Neural cell (in vitro differentiated cells): ENCODE measurements at regions not wholly inside any gene's neighbourhood (a gene's known extent, or its start where the extent isn't known, plus 50 kb on each side); places are given as distances from the start of the nearest gene placed in this dataset.

Experiments
- H2AFZ ChIP-seq: fragments of 200-600, 300-800 bp; sonication (generic), shearing (Covaris generic); 2 replicates; pipeline ENCODE4 v1.6.0; 2014; ENCODE audit warnings: low read depth, mild to moderate bottlenecking, antibody characterized with exemption, low read length, moderate library complexity
- H3F3A ChIP-seq: fragments of 200-600 bp; shearing (Covaris generic); 2 replicates; pipeline ENCODE4 v1.6.1; 2016; ENCODE audit warnings: mild to moderate bottlenecking, moderate library complexity, mixed read lengths, antibody characterized with exemption, low read length; ENCODE audit not compliant: insufficient read depth, poor library complexity, severe bottlenecking
- H3K27ac ChIP-seq: fragments of 200-600, 300-800 bp; sonication (generic), shearing (Covaris generic); 2 replicates; pipeline ENCODE4 v1.5.1; 2014; ENCODE audit warnings: mild to moderate bottlenecking, low read length, moderate library complexity
- H3K27me3 ChIP-seq: fragments of 300-800, 200-600 bp; sonication (generic), shearing (Covaris generic); 2 replicates; pipeline ENCODE4 v1.6.0; 2014; ENCODE audit warnings: mild to moderate bottlenecking, low read depth, low read length, moderate library complexity; ENCODE audit not compliant: insufficient read depth
- H3K36me3 ChIP-seq: fragments of 300-800, 200-600 bp; sonication (generic), shearing (Covaris generic); 2 replicates; pipeline ENCODE4 v1.5.1; 2014; ENCODE audit warnings: mild to moderate bottlenecking, antibody characterized with exemption, low read length, moderate library complexity; ENCODE audit not compliant: insufficient read depth
- H3K4me2 ChIP-seq: fragments of 300-800, 200-600 bp; sonication (generic), shearing (Covaris generic); 2 replicates; pipeline ENCODE4 v1.6.0; 2014; ENCODE audit warnings: mild to moderate bottlenecking, low read length
- H3K4me3 ChIP-seq: fragments of 300-800, 200-600 bp; sonication (generic), shearing (Covaris generic); 2 replicates; pipeline ENCODE4 v1.5.1; 2014; ENCODE audit warnings: mild to moderate bottlenecking, low read length, moderate library complexity
- H3K79me2 ChIP-seq: fragments of 200-600 bp; shearing (Covaris generic); replicated peaks from 2 replicates; pipeline ENCODE4 v1.6.0; 2014; ENCODE audit warnings: mild to moderate bottlenecking, low read length, moderate library complexity; ENCODE audit not compliant: insufficient read depth
- H3K9ac ChIP-seq: fragments of 300-800, 200-600 bp; sonication (generic), shearing (Covaris generic); 2 replicates; pipeline ENCODE4 v1.6.1; 2016; ENCODE audit warnings: mild to moderate bottlenecking, low read length, mixed read lengths
- H3K9me2 ChIP-seq: fragments of 200-600 bp; shearing (Covaris generic); 2 replicates; pipeline ENCODE4 v1.6.1; 2016; ENCODE audit warnings: mild to moderate bottlenecking, low read length, mixed read lengths; ENCODE audit not compliant: insufficient read depth
- H3K9me3 ChIP-seq: fragments of 200-600, 300-800 bp; sonication (generic), shearing (Covaris generic); 2 replicates; pipeline ENCODE4 v1.6.1; 2016; ENCODE audit warnings: mild to moderate bottlenecking, mixed run types, low read length, moderate library complexity, mixed read lengths
- H4K20me1 ChIP-seq: fragments of 200-600 bp; shearing (Covaris generic); 2 replicates; pipeline ENCODE4 v1.6.1; 2016; ENCODE audit warnings: mild to moderate bottlenecking, mixed run types; ENCODE audit not compliant: insufficient read depth
- CTCF ChIP-seq: fragments of 450-650 bp; IDR thresholded peaks from 2 replicates; pipeline ENCODE4 v1.5.1; 2014; ENCODE audit warnings: antibody characterized with exemption, mild to moderate bottlenecking, moderate library complexity; ENCODE audit not compliant: poor library complexity, severe bottlenecking
- EP300 ChIP-seq: fragments of 450-650 bp; conservative IDR thresholded peaks from 2 replicates; pipeline ENCODE4 v1.6.1; 2014; ENCODE audit warnings: antibody characterized with exemption, mild to moderate bottlenecking, moderate library complexity; ENCODE audit not compliant: poor library complexity, severe bottlenecking
- EZH2 ChIP-seq: fragments of 200-600, 300-800 bp; shearing (Covaris generic), sonication (generic); IDR thresholded peaks from 2 replicates; pipeline ENCODE4 v1.6.1; 2014; ENCODE audit warnings: antibody characterized with exemption, low read length, borderline replicate concordance, mild to moderate bottlenecking; ENCODE audit not compliant: insufficient read depth, poor library complexity, severe bottlenecking
- MXI1 ChIP-seq: fragments of 450-650 bp; conservative IDR thresholded peaks from 2 replicates; pipeline ENCODE4 v1.6.1; 2014; ENCODE audit warnings: antibody characterized with exemption, mild to moderate bottlenecking; ENCODE audit not compliant: poor library complexity, severe bottlenecking
- POLR2AphosphoS5 ChIP-seq: IDR thresholded peaks from 2 replicates; pipeline ENCODE4 v1.6.1; 2012
- RAD21 ChIP-seq: fragments of 450-650 bp; conservative IDR thresholded peaks from 2 replicates; pipeline ENCODE4 v1.6.1; 2014; ENCODE audit warnings: antibody characterized with exemption, mild to moderate bottlenecking, moderate library complexity
- REST ChIP-seq: IDR thresholded peaks from 2 replicates; pipeline ENCODE4 v1.6.1; 2012; ENCODE audit warnings: borderline replicate concordance
- SMC3 ChIP-seq: fragments of 450-650 bp; conservative IDR thresholded peaks from 2 replicates; pipeline ENCODE4 v1.6.1; 2014; ENCODE audit warnings: antibody characterized with exemption, mild to moderate bottlenecking, moderate library complexity; ENCODE audit not compliant: poor library complexity
- TAF1 ChIP-seq: IDR thresholded peaks from 2 replicates; pipeline ENCODE4 v1.6.1; 2012; ENCODE audit warnings: low read depth

- Histone ChIP-seq H3K79me2 (no peaks in the 10 kb centered on the region), H3K27me3 (no peaks in the 10 kb centered on the region), H3K4me3 (no peak overlapping the region), H3K36me3 (no peaks in the 10 kb centered on the region), H2AFZ (no peak overlapping the region), H3F3A (no peaks in the 10 kb centered on the region), H3K9me3 (no peaks in the 10 kb centered on the region), H3K4me2 (no peak overlapping the region), H4K20me1 (no peaks in the 10 kb centered on the region), H3K9me2 (no peaks in the 10 kb centered on the region), H3K27ac (no peak overlapping the region), H3K9ac (no peak overlapping the region)
- no peak for TF ChIP-seq EP300
Observed at GRCh38 chr11:111186308-111186915, 59.1 kb upstream of the POU2AF2 start.

GRCh38 chr11:111185266-111185665 is 60.3 kb upstream of the POU2AF2 start:
- no peak overlapping the region for H3K9ac ChIP-seq
- no peak overlapping the region for H2AFZ ChIP-seq
- no peak overlapping the region for H3K27ac ChIP-seq
- no peaks in the 10 kb centered on the region for H3F3A ChIP-seq
- no peaks in the 10 kb centered on the region for H3K36me3 ChIP-seq
- no peaks in the 10 kb centered on the region for H3K79me2 ChIP-seq
- no peak overlapping the region for H3K4me2 ChIP-seq
- H3K9me3 ChIP-seq: no peaks in the 10 kb centered on the region
- H3K4me3 ChIP-seq: no peak overlapping the region
- no peaks in the 10 kb centered on the region for H4K20me1 ChIP-seq
- no peak for TF ChIP-seq RAD21
- no peak for TF ChIP-seq POLR2AphosphoS5
- TF ChIP-seq MXI1: no peak
- TF ChIP-seq EZH2: no peak
- no peak for TF ChIP-seq SMC3
- no peak for TF ChIP-seq REST
- TF ChIP-seq EP300: no peak
- no peak for TF ChIP-seq TAF1
- no peak for TF ChIP-seq CTCF
- H3K27me3 ChIP-seq: no peaks in the 10 kb centered on the region
- no peaks in the 10 kb centered on the region for H3K9me2 ChIP-seq

- Histone ChIP-seq H3K9me2 (no peaks in the 10 kb centered on the region), H3K79me2 (no peaks in the 10 kb centered on the region), H3K4me2 (no peak overlapping the region), H4K20me1 (no peaks in the 10 kb centered on the region), H3K36me3 (no peaks in the 10 kb centered on the region), H3K27ac (no peak overlapping the region), H3K4me3 (no peak overlapping the region), H3K9ac (no peak overlapping the region), H3F3A (no peaks in the 10 kb centered on the region), H2AFZ (no peak overlapping the region), H3K9me3 (no peaks in the 10 kb centered on the region), H3K27me3 (no peaks in the 10 kb centered on the region)
- TF ChIP-seq CTCF (no peak), REST (no peak), SMC3 (no peak), EP300 (no peak), TAF1 (no peak)
Observed at GRCh38 chr11:111183706-111184105, 61.8 kb upstream of the POU2AF2 start.
